Astrocyte (in vitro differentiated cells and primary cell): ENCODE measurements at regions not wholly inside any gene's neighbourhood (a gene's known extent, or its start where the extent isn't known, plus 50 kb on each side); places are given as distances from the start of the nearest gene placed in this dataset.

Experiments
- DNase-seq: peaks from one replicate; pipeline ENCODE4 v3.0.0-alpha.2; 2010; ENCODE audit warnings: low read depth
- FAIRE-seq: peaks from 2 replicates; lab custom pipeline; 2011; peaks lifted over from hg19 to GRCh38; lab: Jason Lieb, UNC
- H2AFZ ChIP-seq: 2 replicates; pipeline ENCODE4 v1.6.0; 2012; ENCODE audit warnings: low read depth, low read length, inconsistent platforms
- H3K27ac ChIP-seq: 2 replicates; pipeline ENCODE4 v1.5.1; 2011; ENCODE audit warnings: low read depth, low read length, inconsistent platforms
- H3K27me3 ChIP-seq: 2 replicates; pipeline ENCODE4 v1.6.0; 2011; ENCODE audit warnings: low read length, inconsistent platforms; ENCODE audit not compliant: insufficient read depth
- H3K36me3 ChIP-seq: 2 replicates; pipeline ENCODE4 v1.5.1; 2011; ENCODE audit warnings: low read length, inconsistent platforms; ENCODE audit not compliant: insufficient read depth
- H3K4me1 ChIP-seq: 2 replicates; pipeline ENCODE4 v1.5.1; 2011; ENCODE audit warnings: low read length, inconsistent platforms; ENCODE audit not compliant: insufficient read depth
- H3K4me2 ChIP-seq: 2 replicates; pipeline ENCODE4 v1.6.0; 2012; ENCODE audit warnings: low read length, inconsistent platforms
- H3K4me3 ChIP-seq: 2 replicates; pipeline ENCODE4 v1.5.1; 2011; ENCODE audit warnings: low read depth, mild to moderate bottlenecking, low read length, inconsistent platforms; ENCODE audit not compliant: insufficient read depth
- H3K79me2 ChIP-seq: 2 replicates; pipeline ENCODE4 v1.6.0; 2012; ENCODE audit warnings: mild to moderate bottlenecking, low read length, inconsistent platforms; ENCODE audit not compliant: insufficient read depth
- H3K9ac ChIP-seq: 2 replicates; pipeline ENCODE4 v1.6.0; 2012; ENCODE audit warnings: mild to moderate bottlenecking, low read length, inconsistent platforms
- H3K9me3 ChIP-seq: 2 replicates; pipeline ENCODE4 v1.5.1; 2012; ENCODE audit warnings: low read depth, mild to moderate bottlenecking, low read length, inconsistent platforms; ENCODE audit not compliant: insufficient read depth
- H4K20me1 ChIP-seq: 2 replicates; pipeline ENCODE4 v1.6.0; 2012; ENCODE audit warnings: low read length, inconsistent platforms; ENCODE audit not compliant: insufficient read depth
- H3K27ac Mint-ChIP-seq: one replicate; pipeline ENCODE4 v1.8.0; 2021; ENCODE audit warnings: mild to moderate bottlenecking, mixed read lengths; ENCODE audit not compliant: unreplicated experiment
- H3K27me3 Mint-ChIP-seq: one replicate; pipeline ENCODE4 v1.8.0; 2021; ENCODE audit warnings: low read depth, mixed read lengths; ENCODE audit not compliant: unreplicated experiment
- H3K36me3 Mint-ChIP-seq: one replicate; pipeline ENCODE4 v1.8.0; 2021; ENCODE audit warnings: low read depth, mixed read lengths; ENCODE audit not compliant: unreplicated experiment
- H3K4me1 Mint-ChIP-seq: one replicate; pipeline ENCODE4 v1.8.0; 2021; ENCODE audit warnings: low read depth, mixed read lengths; ENCODE audit not compliant: unreplicated experiment
- H3K4me3 Mint-ChIP-seq: one replicate; pipeline ENCODE4 v1.8.0; 2021; ENCODE audit warnings: mild to moderate bottlenecking, moderate library complexity, mixed read lengths; ENCODE audit not compliant: unreplicated experiment
- H3K9me3 Mint-ChIP-seq: one replicate; pipeline ENCODE4 v1.8.0; 2021; ENCODE audit warnings: mild to moderate bottlenecking, mixed read lengths; ENCODE audit not compliant: unreplicated experiment
- EZH2 ChIP-seq: IDR thresholded peaks from 2 replicates; pipeline ENCODE4 v1.6.1; 2012; ENCODE audit warnings: mild to moderate bottlenecking, low read length, inconsistent platforms; ENCODE audit not compliant: insufficient read depth
- TF ChIP-seq, protein P1 (sequence below): IDR thresholded peaks from 2 replicates; pipeline ENCODE4 v1.5.1; 2011; ENCODE audit warnings: low read depth, mild to moderate bottlenecking, inconsistent platforms, low read length, moderate library complexity; ENCODE audit not compliant: insufficient read depth

DNA sequence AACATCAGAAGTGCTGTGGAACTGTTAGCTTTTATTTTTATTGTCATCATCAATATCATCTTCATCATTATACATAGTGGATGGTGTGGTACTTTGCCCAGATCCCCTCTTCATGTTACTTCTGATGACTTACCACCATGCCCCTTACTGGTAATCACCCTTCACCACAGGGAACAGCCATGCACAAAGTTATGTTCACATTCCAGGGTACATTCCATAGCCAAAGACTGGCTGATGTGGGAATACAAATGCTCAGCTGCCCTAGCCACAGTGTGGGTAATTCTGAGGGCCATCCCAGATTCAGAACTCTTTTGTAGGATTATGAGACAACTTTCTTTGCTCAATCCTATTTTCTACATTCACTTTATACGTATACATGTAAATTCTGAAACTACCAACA is 691.3 kb upstream of the CXADR start:
- no peak overlapping the region for H3K4me3 Mint-ChIP-seq
- Histone ChIP-seq H3K27ac (no peak overlapping the region), H3K79me2 (no peaks in the 10 kb centered on the region), H3K27me3 (no peaks in the 10 kb centered on the region), H3K36me3 (no peaks in the 10 kb centered on the region), H3K4me3 (no peak overlapping the region), H3K4me1 (no peaks in the 10 kb centered on the region), H3K4me2 (no peak overlapping the region), H4K20me1 (no peaks in the 10 kb centered on the region), H3K9me3 (no peaks in the 10 kb centered on the region), H3K9ac (no peak overlapping the region), H2AFZ (no peak overlapping the region)
- H3K36me3 Mint-ChIP-seq = no peaks in the 10 kb centered on the region
- TF ChIP-seq, protein P1, sequence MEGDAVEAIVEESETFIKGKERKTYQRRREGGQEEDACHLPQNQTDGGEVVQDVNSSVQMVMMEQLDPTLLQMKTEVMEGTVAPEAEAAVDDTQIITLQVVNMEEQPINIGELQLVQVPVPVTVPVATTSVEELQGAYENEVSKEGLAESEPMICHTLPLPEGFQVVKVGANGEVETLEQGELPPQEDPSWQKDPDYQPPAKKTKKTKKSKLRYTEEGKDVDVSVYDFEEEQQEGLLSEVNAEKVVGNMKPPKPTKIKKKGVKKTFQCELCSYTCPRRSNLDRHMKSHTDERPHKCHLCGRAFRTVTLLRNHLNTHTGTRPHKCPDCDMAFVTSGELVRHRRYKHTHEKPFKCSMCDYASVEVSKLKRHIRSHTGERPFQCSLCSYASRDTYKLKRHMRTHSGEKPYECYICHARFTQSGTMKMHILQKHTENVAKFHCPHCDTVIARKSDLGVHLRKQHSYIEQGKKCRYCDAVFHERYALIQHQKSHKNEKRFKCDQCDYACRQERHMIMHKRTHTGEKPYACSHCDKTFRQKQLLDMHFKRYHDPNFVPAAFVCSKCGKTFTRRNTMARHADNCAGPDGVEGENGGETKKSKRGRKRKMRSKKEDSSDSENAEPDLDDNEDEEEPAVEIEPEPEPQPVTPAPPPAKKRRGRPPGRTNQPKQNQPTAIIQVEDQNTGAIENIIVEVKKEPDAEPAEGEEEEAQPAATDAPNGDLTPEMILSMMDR = no peak
- no peak for TF ChIP-seq EZH2
- H3K27me3 Mint-ChIP-seq = no peaks in the 10 kb centered on the region
- peaks cover 2% of the 10 kb centered on the region for H3K9me3 Mint-ChIP-seq
- DNase-seq = peak; percentile 45
- H3K4me1 Mint-ChIP-seq = peaks cover 26% of the 10 kb centered on the region
- H3K27ac Mint-ChIP-seq = peak overlapping the region; percentile 82
- FAIRE-seq = no peak

GRCh38 chr21:16829532-16829931 is 683.3 kb upstream of the CXADR start:
- H3K4me2 ChIP-seq = no peak overlapping the region
- no peaks in the 10 kb centered on the region for H3K36me3 ChIP-seq
- no peak overlapping the region for H3K4me3 ChIP-seq
- Mint-ChIP-seq H3K9me3 (no peaks in the 10 kb centered on the region), H3K27ac (no peak overlapping the region), H3K4me1 (peaks cover 7% of the 10 kb centered on the region), H3K4me3 (no peak overlapping the region), H3K36me3 (no peaks in the 10 kb centered on the region), H3K27me3 (no peaks in the 10 kb centered on the region)
- no peak overlapping the region for H3K27ac ChIP-seq
- H3K79me2 ChIP-seq = no peaks in the 10 kb centered on the region
- DNase-seq (no peak), FAIRE-seq (no peak)
- no peaks in the 10 kb centered on the region for H3K9me3 ChIP-seq
- no peak for TF ChIP-seq EZH2
- TF ChIP-seq, protein P1 = no peak
- H2AFZ ChIP-seq = no peak overlapping the region
- H3K4me1 ChIP-seq = no peaks in the 10 kb centered on the region
- no peak overlapping the region for H3K9ac ChIP-seq
- H3K27me3 ChIP-seq = no peaks in the 10 kb centered on the region
- H4K20me1 ChIP-seq = no peaks in the 10 kb centered on the region

DNA sequence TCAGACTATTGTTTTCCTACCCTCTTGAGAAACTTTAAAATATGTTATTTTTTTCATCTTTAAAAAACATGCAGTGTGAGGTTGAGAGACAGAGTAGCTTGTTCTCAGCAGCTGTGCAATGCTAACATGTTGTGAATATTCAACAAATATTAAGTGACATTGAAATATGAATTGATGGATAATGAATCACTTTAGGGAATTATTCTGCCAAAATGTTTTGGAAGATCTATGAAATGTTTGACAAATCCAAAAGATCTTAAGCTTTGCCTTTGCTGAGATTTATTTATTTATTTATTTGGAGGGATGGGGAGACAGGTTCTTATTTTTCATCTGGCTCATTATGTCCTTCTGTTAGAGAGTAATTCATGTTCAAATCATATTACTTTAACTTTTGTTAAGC is 680.1 kb upstream of the CXADR start:
- no peak for DNase-seq
- FAIRE-seq = no peak
- Histone ChIP-seq H3K79me2 (no peaks in the 10 kb centered on the region), H3K4me1 (no peaks in the 10 kb centered on the region), H3K27me3 (no peaks in the 10 kb centered on the region), H3K27ac (no peak overlapping the region), H3K36me3 (no peaks in the 10 kb centered on the region), H4K20me1 (no peaks in the 10 kb centered on the region), H3K4me2 (no peak overlapping the region), H3K4me3 (no peak overlapping the region), H2AFZ (no peak overlapping the region), H3K9ac (no peak overlapping the region), H3K9me3 (no peaks in the 10 kb centered on the region)
- Mint-ChIP-seq H3K4me3 (no peak overlapping the region), H3K27ac (no peak overlapping the region), H3K36me3 (no peaks in the 10 kb centered on the region), H3K4me1 (peaks cover 4% of the 10 kb centered on the region), H3K27me3 (no peaks in the 10 kb centered on the region), H3K9me3 (no peaks in the 10 kb centered on the region)
- no peak for TF ChIP-seq EZH2
- TF ChIP-seq, protein P1 = no peak
